Hippocampal formation (tissue), 2 donors: ENCODE measurements at regions not wholly inside any gene's neighbourhood (a gene's known extent, or its start where the extent isn't known, plus 50 kb on each side); places are given as distances from the start of the nearest gene placed in this dataset.
"Not testable (repeated sequence)": the region's sequence is repeated elsewhere in the genome, so short reads cannot be mapped to it uniquely, and the experiment has no call there.

ENCODE experiments used
- DNase-seq, 2 donors: peaks; one replicate each; lab custom pipeline; 2025; lab: John Stamatoyannopoulos, UW

DNA sequence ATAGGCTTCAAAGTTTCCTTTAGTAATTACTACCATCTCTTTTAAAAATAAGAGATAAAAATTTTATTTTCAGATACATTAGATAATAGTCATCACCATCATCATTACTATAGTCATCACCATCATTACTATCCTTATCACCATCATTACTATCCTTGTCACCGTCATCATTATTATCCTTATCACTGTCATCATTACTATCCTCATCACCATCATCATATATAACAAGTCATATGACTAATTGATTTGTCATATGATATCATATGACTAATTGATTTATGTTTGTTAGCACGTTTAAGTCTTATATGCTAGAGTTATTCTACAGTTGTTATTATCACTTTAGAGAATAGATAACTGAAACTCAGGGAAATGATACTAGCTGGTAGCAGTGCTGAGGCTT, 382.1 kb upstream of the CDH18 start:
- no peak for DNase-seq

DNA sequence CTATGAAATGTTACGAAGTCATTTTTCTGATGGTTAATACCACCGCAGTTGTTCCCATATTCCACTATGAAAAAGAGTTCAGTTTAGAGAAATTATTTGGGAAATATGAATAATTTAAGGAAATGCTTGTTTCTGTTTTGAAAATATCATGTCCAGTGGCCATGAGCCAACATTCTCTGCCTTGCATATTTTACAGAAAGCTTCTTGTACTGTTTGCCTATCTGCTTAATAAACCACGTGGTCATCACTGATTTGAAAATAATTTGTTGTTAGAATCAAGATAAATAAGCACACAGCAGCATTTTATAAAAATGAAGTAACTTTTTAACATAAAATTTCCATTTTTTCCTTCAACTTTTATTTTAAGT, 381.5 kb upstream of the CDH18 start:
- DNase-seq, result no peak

DNA sequence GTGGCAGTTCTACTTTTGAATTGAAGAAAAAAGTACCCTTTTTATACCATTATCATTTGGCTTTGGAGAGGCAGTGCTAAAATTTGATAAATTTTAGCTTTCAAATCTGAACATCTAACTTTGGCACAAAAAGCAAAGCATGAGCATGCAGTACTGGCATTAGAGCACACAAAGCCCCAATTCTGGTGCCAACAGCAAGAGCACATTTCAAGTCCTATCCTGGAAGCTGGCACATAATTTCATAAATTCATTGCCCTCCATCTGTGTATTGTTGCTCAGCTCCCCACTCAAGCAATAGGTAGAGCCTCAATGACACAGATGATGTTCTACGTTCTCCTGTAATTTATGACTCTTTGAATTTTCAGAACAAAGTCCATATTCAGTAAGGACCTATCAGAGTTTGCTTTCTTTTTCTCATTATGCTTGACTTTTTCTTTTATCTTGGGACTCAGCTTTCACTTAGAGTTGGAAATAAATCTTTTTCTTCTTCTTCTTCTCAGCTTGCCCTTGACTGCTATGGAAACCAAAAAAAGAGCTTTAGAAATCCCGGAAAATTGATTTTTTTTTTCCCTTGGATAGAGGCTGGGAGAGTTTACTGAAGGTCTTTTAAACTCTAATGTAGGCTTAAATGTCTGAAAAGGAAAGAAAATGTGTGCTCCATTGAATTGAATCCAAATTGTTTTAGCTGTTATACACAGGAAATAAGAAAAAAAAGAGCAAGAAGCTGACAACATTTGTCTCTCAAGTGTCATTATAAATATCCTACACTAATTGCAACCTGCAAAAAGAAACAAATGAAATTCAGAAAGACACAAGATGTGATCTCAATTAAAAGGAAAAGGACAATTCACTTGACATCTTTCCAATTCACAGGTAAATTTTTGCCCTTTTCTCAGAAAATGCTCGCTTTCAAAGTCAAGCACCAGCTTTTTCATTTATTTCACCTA, 380.8 kb upstream of the CDH18 start:
- DNase-seq, result peak in 1 of 2 donors; percentile 47

- DNase-seq, result no peak
Measured at GRCh38 chr5:20367178-20367577, 379.2 kb upstream of the CDH18 start.

- DNase-seq, result no peak
Measured at GRCh38 chr5:20360263-20360662, 372.3 kb upstream of the CDH18 start.

GRCh38 chr5:20359377-20359776, 371.4 kb upstream of the CDH18 start:
- DNase-seq, result no peak

DNA sequence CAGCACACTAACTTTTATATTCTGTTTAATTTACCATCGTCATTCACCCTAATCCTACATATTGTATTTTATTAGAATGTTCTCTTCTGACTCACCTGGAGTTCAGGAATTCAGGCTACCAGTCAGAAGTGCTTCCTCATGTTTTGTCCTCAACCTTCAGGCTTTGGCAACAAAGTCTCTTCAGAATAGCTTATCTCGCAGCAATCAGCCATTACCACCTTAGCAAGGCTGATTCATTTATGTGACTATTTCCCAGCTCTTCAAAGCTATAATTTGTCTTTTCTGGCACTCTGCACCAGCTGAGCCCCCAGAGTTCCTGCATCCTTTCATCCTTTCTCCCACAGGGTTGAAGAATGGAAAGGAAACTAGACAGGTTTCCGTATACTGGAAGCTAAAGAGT, 365.5 kb upstream of the CDH18 start:
- DNase-seq, result no peak

DNA sequence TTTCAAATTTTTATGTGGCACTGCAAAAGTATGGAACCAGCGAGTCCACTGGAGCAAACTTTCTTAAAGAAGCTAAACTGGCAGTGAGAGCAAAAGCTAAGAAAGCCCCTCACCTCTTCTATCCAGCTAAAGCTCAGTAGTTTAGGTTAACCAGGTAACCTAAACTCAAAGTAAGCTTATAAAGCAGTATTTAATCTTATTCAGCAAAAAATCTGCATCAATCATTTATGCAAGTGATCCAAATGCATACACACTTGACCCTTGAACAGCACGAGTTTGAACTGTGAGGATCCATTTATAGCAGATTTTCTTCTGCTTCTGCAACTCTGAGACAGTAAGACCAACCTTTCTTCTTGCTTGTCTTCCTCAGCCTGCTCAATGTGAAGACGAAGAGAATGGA, 363.8 kb upstream of the CDH18 start:
- no peak for DNase-seq

GRCh38 chr5:20348321-20348720, 360.3 kb upstream of the CDH18 start:
- DNase-seq, result no peak

DNA sequence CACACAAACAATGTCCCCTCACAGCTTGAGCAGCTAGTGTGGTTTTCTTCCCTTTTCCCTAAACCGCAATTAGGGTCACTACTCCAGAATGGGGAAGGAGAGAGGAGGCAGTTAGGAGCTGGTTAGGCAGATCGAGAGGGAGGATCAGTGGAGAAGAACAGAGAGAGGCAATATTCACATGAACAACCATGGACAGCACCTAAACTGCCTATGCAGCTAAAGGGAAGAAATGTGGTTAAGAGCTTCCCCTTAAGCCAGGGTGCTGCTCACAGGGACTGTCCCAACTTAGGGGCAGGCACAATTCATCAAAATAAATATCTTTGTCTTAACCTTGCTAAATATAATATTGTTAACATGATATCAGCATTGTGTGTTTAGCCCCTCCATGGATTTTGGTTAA, 359.3 kb upstream of the CDH18 start:
- no peak for DNase-seq

GRCh38 chr5:20340126-20340525, 352.1 kb upstream of the CDH18 start:
- no peak for DNase-seq

GRCh38 chr5:20335978-20336377, 348.0 kb upstream of the CDH18 start:
- DNase-seq, result no peak

GRCh38 chr5:20331826-20332225, 343.8 kb upstream of the CDH18 start:
- no peak for DNase-seq

GRCh38 chr5:20323323-20323722, 335.3 kb upstream of the CDH18 start:
- DNase-seq, result no peak

GRCh38 chr5:20307391-20307790, 319.4 kb upstream of the CDH18 start:
- no peak for DNase-seq

DNA sequence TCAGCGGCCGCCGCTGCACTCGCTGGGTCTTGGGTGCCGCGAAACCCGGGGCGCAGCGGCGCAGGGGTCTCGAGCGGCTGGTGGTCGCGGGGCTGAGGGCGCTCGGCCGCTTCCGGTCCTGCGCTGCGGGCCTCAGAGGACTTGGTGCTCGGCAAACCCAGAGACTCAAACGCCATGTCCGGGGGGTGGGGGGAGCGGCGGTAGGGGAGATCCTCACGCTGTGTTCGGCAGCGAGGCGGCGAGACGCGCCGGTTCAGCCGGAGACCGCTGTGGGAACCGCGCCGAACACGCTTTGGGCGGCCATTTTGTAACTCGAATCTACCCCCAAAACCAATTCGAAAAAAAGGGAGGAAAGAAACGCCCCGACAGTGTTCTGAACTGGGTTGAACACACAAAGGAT, 317.5 kb upstream of the CDH18 start:
- DNase-seq, result no peak

DNA sequence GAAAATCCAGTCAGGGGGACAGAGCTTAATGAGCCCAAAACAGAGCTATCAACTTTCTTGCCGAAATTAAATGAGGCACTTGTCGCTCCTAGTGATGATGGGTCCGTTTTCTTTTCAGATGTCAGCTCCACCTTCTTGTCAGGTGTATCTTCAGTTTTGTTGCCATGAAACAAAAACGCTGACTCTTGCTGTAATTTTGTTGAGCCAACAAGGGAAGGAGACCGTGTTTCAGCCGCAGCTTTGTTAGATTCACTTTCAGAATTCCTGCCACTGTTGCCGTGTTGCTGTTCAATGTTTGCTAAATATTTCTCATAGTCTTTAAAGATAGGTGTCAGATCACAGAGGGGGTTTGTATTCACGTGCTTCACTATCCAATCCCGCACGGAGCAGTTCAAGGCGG, 316.6 kb upstream of the CDH18 start:
- DNase-seq, result not testable (repeated sequence)

- no peak for DNase-seq
Measured at GRCh38 chr5:20300110-20300509, 312.1 kb upstream of the CDH18 start.

- no peak for DNase-seq
Measured at GRCh38 chr5:20294696-20295095, 306.7 kb upstream of the CDH18 start.

- no peak for DNase-seq
Measured at GRCh38 chr5:20291766-20292165, 303.8 kb upstream of the CDH18 start.

GRCh38 chr5:20287640-20288039, 299.6 kb upstream of the CDH18 start:
- DNase-seq, result no peak

DNA sequence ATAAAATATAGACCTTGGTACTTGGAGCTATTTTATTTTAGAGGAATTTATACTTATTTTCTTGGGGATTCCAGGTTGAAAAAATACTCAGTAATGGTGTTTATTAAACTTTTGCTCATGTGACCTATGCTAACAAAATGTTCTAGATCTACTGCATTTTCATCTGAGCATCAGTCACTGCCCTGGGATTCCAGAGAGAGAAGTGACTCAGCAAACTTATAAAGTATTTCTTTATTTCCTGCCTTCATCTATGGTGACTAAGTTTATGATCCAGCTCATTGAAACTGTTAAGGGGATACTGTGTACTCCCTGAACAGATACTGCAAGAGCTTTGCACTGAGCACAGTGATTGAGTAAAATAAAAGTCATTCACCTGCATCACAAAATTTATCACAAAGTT, 298.5 kb upstream of the CDH18 start:
- no peak for DNase-seq

- DNase-seq, result no peak
Measured at GRCh38 chr5:20276959-20277263, 288.9 kb upstream of the CDH18 start.
